SU-DHL-6 (cell line): ENCODE measurements at regions not wholly inside any gene's neighbourhood (a gene's known extent, or its start where the extent isn't known, plus 50 kb on each side); places are given as distances from the start of the nearest gene placed in this dataset.

Source experiments
- H2AFZ ChIP-seq: fragments of 200-600 bp; sonication (generic); 2 replicates; pipeline ENCODE4 v1.6.1; 2014; ENCODE audit warnings: low read depth, mild to moderate bottlenecking, moderate library complexity, mixed read lengths, antibody characterized with exemption, low read length; ENCODE audit not compliant: severe bottlenecking
- H3F3A ChIP-seq: fragments of 200-600 bp; shearing (Covaris generic); 2 replicates; pipeline ENCODE4 v1.6.0; 2016; ENCODE audit warnings: antibody characterized with exemption, mild to moderate bottlenecking; ENCODE audit not compliant: insufficient read depth
- H3K27ac ChIP-seq: fragments of 200-600 bp; sonication (generic); 2 replicates; pipeline ENCODE4 v1.5.1; 2016; ENCODE audit warnings: low read depth, mild to moderate bottlenecking, low read length, moderate library complexity, mixed read lengths
- H3K27me3 ChIP-seq: fragments of 200-600 bp; sonication (generic), shearing (Covaris generic); 2 replicates; pipeline ENCODE4 v1.6.0; 2014; ENCODE audit warnings: mild to moderate bottlenecking, low read length
- H3K36me3 ChIP-seq: fragments of 200-600 bp; sonication (generic); 2 replicates; pipeline ENCODE4 v1.6.1; 2014; ENCODE audit warnings: mild to moderate bottlenecking, low read length, mixed read lengths
- H3K4me2 ChIP-seq: fragments of 300-600, 200-600 bp; shearing (Covaris generic), sonication (generic); 2 replicates; pipeline ENCODE4 v1.6.0; 2014; ENCODE audit warnings: low read length, low read depth, mild to moderate bottlenecking; ENCODE audit not compliant: poor library complexity, severe bottlenecking
- H3K4me3 ChIP-seq: fragments of 200-600 bp; sonication (generic); 2 replicates; pipeline ENCODE4 v1.5.1; 2014; ENCODE audit warnings: antibody characterized with exemption, low read length, mild to moderate bottlenecking, mixed read lengths; ENCODE audit not compliant: insufficient read depth, poor library complexity, severe bottlenecking
- H3K79me2 ChIP-seq: fragments of 200-600 bp; sonication (generic); 2 replicates; pipeline ENCODE4 v1.6.1; 2014; ENCODE audit warnings: mild to moderate bottlenecking, low read length, moderate library complexity; ENCODE audit not compliant: insufficient read depth
- H3K9ac ChIP-seq: fragments of 200-600 bp; sonication (generic); 2 replicates; pipeline ENCODE4 v1.7.0; 2014; ENCODE audit warnings: mild to moderate bottlenecking, low read length
- H3K9me2 ChIP-seq: fragments of 200-600 bp; sonication (generic); replicated peaks from 2 replicates; pipeline ENCODE4 v1.6.1; 2014; ENCODE audit warnings: low read length; ENCODE audit not compliant: insufficient read depth
- H3K9me3 ChIP-seq: fragments of 200-600 bp; sonication (generic); 2 replicates; pipeline ENCODE4 v1.6.1; 2014; ENCODE audit warnings: low read length, mixed read lengths; ENCODE audit not compliant: insufficient read depth
- H4K20me1 ChIP-seq: fragments of 200-600 bp; sonication (generic); 2 replicates; pipeline ENCODE4 v1.6.1; 2014; ENCODE audit warnings: low read depth, mild to moderate bottlenecking, antibody characterized with exemption, low read length, moderate library complexity, mixed read lengths
- CTCF ChIP-seq: fragments of 200-600 bp; sonication (generic); IDR thresholded peaks from one replicate; pipeline ENCODE4 v1.5.1; 2017; ENCODE audit warnings: antibody characterized with exemption, mild to moderate bottlenecking, low read length, moderate library complexity; ENCODE audit not compliant: insufficient read depth, poor library complexity, severe bottlenecking
- EZH2phosphoT487 ChIP-seq: fragments of 200-600 bp; sonication (generic), shearing (Covaris generic); conservative IDR thresholded peaks from 2 replicates; pipeline ENCODE4 v1.6.1; 2018; ENCODE audit warnings: mild to moderate bottlenecking, antibody characterized with exemption, low read length, moderate library complexity, mixed read lengths

- Histone ChIP-seq H4K20me1 (no peaks in the 10 kb centered on the region), H3K79me2 (no peaks in the 10 kb centered on the region), H3K9ac (no peak overlapping the region), H3K36me3 (no peaks in the 10 kb centered on the region), H3K9me3 (no peaks in the 10 kb centered on the region), H3F3A (no peaks in the 10 kb centered on the region), H3K27ac (no peak overlapping the region), H3K9me2 (no peaks in the 10 kb centered on the region), H2AFZ (no peak overlapping the region), H3K27me3 (no peaks in the 10 kb centered on the region; the same call in 1 of the 2 replicates), H3K4me3 (no peak overlapping the region), H3K4me2 (no peak overlapping the region)
- TF ChIP-seq CTCF (no peak), EZH2phosphoT487 (no peak)
These were observed 64.8 kb downstream of the NAV1 start for GRCh38 chr1:201603613-201604232.

- H3K9me2 ChIP-seq = no peaks in the 10 kb centered on the region
- H3K9me3 ChIP-seq = no peaks in the 10 kb centered on the region
- no peaks in the 10 kb centered on the region for H3K27me3 ChIP-seq
- no peak overlapping the region for H3K27ac ChIP-seq
- H4K20me1 ChIP-seq = no peaks in the 10 kb centered on the region
- no peak overlapping the region for H3K4me3 ChIP-seq
- no peak overlapping the region for H3K4me2 ChIP-seq
- H2AFZ ChIP-seq = no peak overlapping the region
- H3F3A ChIP-seq = no peaks in the 10 kb centered on the region
- H3K36me3 ChIP-seq = no peaks in the 10 kb centered on the region
- no peak overlapping the region for H3K9ac ChIP-seq
- TF ChIP-seq EZH2phosphoT487 = no peak
- TF ChIP-seq CTCF = no peak
- no peaks in the 10 kb centered on the region for H3K79me2 ChIP-seq
These were observed 66.6 kb downstream of the NAV1 start for GRCh38 chr1:201605385-201606010.

GRCh38 chr1:201606096-201606495 lies 67.2 kb downstream of the NAV1 start:
- no peak overlapping the region for H3K4me2 ChIP-seq
- H3F3A ChIP-seq = no peaks in the 10 kb centered on the region
- H3K4me3 ChIP-seq = no peak overlapping the region
- no peaks in the 10 kb centered on the region for H3K27me3 ChIP-seq
- H3K36me3 ChIP-seq = no peaks in the 10 kb centered on the region
- no peaks in the 10 kb centered on the region for H3K79me2 ChIP-seq
- H4K20me1 ChIP-seq = no peaks in the 10 kb centered on the region
- no peaks in the 10 kb centered on the region for H3K9me2 ChIP-seq
- H2AFZ ChIP-seq = no peak overlapping the region
- no peak for TF ChIP-seq EZH2phosphoT487
- no peak for TF ChIP-seq CTCF
- H3K9me3 ChIP-seq = no peaks in the 10 kb centered on the region
- no peak overlapping the region for H3K9ac ChIP-seq
- no peak overlapping the region for H3K27ac ChIP-seq
